HepG2 (cell line): ENCODE measurements at regions not wholly inside any gene's neighbourhood (a gene's known extent, or its start where the extent isn't known, plus 50 kb on each side); places are given as distances from the start of the nearest gene placed in this dataset.

Source experiments
- ARHGAP35 ChIP-seq: sonication (generic); formaldehyde crosslinking; IDR thresholded peaks from 2 replicates; pipeline ENCODE4 v1.9.0; 2022; ENCODE audit warnings: mild to moderate bottlenecking, inconsistent platforms, moderate library complexity, missing genetic modification reagents, borderline replicate concordance
- CHD2 ChIP-seq: IDR thresholded peaks from 2 replicates; pipeline ENCODE4 v1.6.1; 2011; ENCODE audit warnings: low read depth, low read length, improper control_type of control experiment
- DR1 ChIP-seq: sonication (generic); formaldehyde crosslinking; IDR thresholded peaks from 2 replicates; pipeline ENCODE4 v1.8.0; 2021; ENCODE audit warnings: mild to moderate bottlenecking, missing genetic modification reagents, inconsistent platforms
- HNRNPH1 ChIP-seq: fragments of 200-400 bp; formaldehyde crosslinking; optimal IDR thresholded peaks from 2 replicates; pipeline ENCODE3; 2017; ENCODE audit warnings: mild to moderate bottlenecking, low read depth, low read length
- SP5 ChIP-seq: IDR thresholded peaks from 2 replicates; pipeline ENCODE4 v1.6.1; 2016; ENCODE audit warnings: low read depth, borderline replicate concordance
- ZNF367 ChIP-seq: sonication (generic); formaldehyde crosslinking; IDR thresholded peaks from 2 replicates; pipeline ENCODE4 v1.4.0; 2020; ENCODE audit warnings: missing genetic modification reagents, borderline replicate concordance
- TF ChIP-seq, protein P1 (sequence below): IDR thresholded peaks from 2 replicates; pipeline ENCODE4 v1.4.0; 2020; ENCODE audit warnings: mild to moderate bottlenecking, missing genetic modification reagents
- TF ChIP-seq, protein P2 (sequence below): sonication (generic); formaldehyde crosslinking; IDR thresholded peaks from 2 replicates; pipeline ENCODE4 v1.8.0; 2022; ENCODE audit warnings: mild to moderate bottlenecking, missing genetic modification reagents, borderline replicate concordance
- TF ChIP-seq, protein P3 (sequence below): sonication (generic); formaldehyde crosslinking; IDR thresholded peaks from 2 replicates; pipeline ENCODE4 v1.4.0; 2020; ENCODE audit warnings: missing genetic modification reagents
- TF ChIP-seq, protein P4 (sequence below): IDR thresholded peaks from 2 replicates; pipeline ENCODE4 v1.6.1; 2016; ENCODE audit warnings: missing genetic modification reagents, missing compliant biosample characterization
- TF ChIP-seq, protein P5 (sequence below): sonication (generic); formaldehyde crosslinking; conservative IDR thresholded peaks from 2 replicates; pipeline ENCODE4 v1.8.0; 2022; ENCODE audit warnings: low read depth, missing genetic modification reagents

DNA sequence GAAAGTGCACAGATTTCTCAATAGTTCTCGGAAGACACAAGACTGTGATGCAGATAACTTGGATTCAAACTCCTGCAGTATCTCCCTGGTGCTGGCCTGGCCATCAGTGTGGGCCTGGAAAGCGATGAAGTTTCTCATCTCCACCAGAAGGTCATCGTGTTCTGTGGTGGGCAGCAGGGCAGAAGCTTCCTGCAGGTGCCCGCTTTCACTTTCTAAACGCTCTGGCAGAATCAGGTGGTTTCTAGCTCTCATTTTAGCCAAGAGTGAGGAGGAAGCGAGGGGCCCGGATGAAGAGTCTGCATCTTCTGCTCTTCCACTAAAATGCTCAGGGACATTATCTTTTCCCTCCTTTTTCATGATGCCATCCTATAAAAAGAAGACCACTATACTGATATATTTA, 63.0 kb upstream of the DRGX start (continued):
- TF ChIP-seq, protein P1, sequence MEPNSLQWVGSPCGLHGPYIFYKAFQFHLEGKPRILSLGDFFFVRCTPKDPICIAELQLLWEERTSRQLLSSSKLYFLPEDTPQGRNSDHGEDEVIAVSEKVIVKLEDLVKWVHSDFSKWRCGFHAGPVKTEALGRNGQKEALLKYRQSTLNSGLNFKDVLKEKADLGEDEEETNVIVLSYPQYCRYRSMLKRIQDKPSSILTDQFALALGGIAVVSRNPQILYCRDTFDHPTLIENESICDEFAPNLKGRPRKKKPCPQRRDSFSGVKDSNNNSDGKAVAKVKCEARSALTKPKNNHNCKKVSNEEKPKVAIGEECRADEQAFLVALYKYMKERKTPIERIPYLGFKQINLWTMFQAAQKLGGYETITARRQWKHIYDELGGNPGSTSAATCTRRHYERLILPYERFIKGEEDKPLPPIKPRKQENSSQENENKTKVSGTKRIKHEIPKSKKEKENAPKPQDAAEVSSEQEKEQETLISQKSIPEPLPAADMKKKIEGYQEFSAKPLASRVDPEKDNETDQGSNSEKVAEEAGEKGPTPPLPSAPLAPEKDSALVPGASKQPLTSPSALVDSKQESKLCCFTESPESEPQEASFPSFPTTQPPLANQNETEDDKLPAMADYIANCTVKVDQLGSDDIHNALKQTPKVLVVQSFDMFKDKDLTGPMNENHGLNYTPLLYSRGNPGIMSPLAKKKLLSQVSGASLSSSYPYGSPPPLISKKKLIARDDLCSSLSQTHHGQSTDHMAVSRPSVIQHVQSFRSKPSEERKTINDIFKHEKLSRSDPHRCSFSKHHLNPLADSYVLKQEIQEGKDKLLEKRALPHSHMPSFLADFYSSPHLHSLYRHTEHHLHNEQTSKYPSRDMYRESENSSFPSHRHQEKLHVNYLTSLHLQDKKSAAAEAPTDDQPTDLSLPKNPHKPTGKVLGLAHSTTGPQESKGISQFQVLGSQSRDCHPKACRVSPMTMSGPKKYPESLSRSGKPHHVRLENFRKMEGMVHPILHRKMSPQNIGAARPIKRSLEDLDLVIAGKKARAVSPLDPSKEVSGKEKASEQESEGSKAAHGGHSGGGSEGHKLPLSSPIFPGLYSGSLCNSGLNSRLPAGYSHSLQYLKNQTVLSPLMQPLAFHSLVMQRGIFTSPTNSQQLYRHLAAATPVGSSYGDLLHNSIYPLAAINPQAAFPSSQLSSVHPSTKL, result no peak
- no peak for TF ChIP-seq DR1 (CRISPR knock-in tag)
- no peak for TF ChIP-seq CHD2
- TF ChIP-seq, protein P2, sequence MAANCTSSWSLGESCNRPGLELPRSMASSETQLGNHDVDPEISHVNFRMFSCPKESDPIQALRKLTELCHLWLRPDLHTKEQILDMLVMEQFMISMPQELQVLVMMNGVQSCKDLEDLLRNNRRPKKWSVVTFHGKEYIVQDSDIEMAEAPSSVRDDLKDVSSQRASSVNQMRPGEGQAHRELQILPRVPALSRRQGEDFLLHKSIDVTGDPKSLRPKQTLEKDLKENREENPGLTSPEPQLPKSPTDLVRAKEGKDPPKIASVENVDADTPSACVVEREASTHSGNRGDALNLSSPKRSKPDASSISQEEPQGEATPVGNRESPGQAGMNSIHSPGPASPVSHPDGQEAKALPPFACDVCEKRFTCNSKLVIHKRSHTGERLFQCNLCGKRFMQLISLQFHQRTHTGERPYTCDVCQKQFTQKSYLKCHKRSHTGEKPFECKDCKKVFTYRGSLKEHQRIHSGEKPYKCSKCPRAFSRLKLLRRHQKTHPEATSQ (CRISPR knock-in tag), result no peak
- no peak for TF ChIP-seq HNRNPH1
- no peak for TF ChIP-seq SP5 (CRISPR knock-in tag)
- TF ChIP-seq, protein P3, sequence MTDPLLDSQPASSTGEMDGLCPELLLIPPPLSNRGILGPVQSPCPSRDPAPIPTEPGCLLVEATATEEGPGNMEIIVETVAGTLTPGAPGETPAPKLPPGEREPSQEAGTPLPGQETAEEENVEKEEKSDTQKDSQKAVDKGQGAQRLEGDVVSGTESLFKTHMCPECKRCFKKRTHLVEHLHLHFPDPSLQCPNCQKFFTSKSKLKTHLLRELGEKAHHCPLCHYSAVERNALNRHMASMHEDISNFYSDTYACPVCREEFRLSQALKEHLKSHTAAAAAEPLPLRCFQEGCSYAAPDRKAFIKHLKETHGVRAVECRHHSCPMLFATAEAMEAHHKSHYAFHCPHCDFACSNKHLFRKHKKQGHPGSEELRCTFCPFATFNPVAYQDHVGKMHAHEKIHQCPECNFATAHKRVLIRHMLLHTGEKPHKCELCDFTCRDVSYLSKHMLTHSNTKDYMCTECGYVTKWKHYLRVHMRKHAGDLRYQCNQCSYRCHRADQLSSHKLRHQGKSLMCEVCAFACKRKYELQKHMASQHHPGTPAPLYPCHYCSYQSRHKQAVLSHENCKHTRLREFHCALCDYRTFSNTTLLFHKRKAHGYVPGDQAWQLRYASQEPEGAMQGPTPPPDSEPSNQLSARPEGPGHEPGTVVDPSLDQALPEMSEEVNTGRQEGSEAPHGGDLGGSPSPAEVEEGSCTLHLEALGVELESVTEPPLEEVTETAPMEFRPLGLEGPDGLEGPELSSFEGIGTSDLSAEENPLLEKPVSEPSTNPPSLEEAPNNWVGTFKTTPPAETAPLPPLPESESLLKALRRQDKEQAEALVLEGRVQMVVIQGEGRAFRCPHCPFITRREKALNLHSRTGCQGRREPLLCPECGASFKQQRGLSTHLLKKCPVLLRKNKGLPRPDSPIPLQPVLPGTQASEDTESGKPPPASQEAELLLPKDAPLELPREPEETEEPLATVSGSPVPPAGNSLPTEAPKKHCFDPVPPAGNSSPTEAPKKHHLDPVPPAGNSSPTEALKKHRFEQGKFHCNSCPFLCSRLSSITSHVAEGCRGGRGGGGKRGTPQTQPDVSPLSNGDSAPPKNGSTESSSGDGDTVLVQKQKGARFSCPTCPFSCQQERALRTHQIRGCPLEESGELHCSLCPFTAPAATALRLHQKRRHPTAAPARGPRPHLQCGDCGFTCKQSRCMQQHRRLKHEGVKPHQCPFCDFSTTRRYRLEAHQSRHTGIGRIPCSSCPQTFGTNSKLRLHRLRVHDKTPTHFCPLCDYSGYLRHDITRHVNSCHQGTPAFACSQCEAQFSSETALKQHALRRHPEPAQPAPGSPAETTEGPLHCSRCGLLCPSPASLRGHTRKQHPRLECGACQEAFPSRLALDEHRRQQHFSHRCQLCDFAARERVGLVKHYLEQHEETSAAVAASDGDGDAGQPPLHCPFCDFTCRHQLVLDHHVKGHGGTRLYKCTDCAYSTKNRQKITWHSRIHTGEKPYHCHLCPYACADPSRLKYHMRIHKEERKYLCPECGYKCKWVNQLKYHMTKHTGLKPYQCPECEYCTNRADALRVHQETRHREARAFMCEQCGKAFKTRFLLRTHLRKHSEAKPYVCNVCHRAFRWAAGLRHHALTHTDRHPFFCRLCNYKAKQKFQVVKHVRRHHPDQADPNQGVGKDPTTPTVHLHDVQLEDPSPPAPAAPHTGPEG (CRISPR knock-in tag), result no peak
- no peak for TF ChIP-seq ZNF367 (CRISPR knock-in tag)
- TF ChIP-seq, protein P4, sequence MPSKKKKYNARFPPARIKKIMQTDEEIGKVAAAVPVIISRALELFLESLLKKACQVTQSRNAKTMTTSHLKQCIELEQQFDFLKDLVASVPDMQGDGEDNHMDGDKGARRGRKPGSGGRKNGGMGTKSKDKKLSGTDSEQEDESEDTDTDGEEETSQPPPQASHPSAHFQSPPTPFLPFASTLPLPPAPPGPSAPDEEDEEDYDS (CRISPR knock-in tag), result no peak
- TF ChIP-seq, protein P5, sequence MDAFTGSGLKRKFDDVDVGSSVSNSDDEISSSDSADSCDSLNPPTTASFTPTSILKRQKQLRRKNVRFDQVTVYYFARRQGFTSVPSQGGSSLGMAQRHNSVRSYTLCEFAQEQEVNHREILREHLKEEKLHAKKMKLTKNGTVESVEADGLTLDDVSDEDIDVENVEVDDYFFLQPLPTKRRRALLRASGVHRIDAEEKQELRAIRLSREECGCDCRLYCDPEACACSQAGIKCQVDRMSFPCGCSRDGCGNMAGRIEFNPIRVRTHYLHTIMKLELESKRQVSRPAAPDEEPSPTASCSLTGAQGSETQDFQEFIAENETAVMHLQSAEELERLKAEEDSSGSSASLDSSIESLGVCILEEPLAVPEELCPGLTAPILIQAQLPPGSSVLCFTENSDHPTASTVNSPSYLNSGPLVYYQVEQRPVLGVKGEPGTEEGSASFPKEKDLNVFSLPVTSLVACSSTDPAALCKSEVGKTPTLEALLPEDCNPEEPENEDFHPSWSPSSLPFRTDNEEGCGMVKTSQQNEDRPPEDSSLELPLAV (CRISPR knock-in tag), result no peak
- no peak for TF ChIP-seq ARHGAP35 (CRISPR knock-in tag)
- TF ChIP-seq, all 625 proteins: peak for 0
